Heart right ventricle (tissue), 16 donors: ENCODE measurements at regions not wholly inside any gene's neighbourhood (a gene's known extent, or its start where the extent isn't known, plus 50 kb on each side); places are given as distances from the start of the nearest gene placed in this dataset.

Experiments used
- ATAC-seq, 8 donors: fragments of 200-7000 bp; cut with Tn5 transposase; one replicate each; pipeline ENCODE4 v1.9.1; 2020; ENCODE audit warnings: mild to moderate bottlenecking in 8 of 8, moderate library complexity in 8 of 8, moderate number of reproducible peaks in 1 of 8
- DNase-seq, 2 donors: peaks; one replicate each; pipeline ENCODE4 v3.0.0-alpha.2; 2020
- H3K27ac ChIP-seq, 10 donors: fragments of 200-600 bp; sonication (generic) in 2 of 10; one replicate each; pipeline versions ENCODE4 v1.5.0 to v1.8.0; 2020 to 2022; ENCODE audit warnings: mild to moderate bottlenecking in 3 of 10
- H3K27me3 ChIP-seq, 7 donors: fragments of 200-600 bp; one replicate each; pipeline ENCODE4 v1.8.0; 2021 to 2022; ENCODE audit warnings: mild to moderate bottlenecking in 2 of 7
- H3K36me3 ChIP-seq, 9 donors: fragments of 200-600 bp; sonication (generic) in 1 of 9; one replicate each; pipeline versions ENCODE4 v1.5.0 to v1.8.0; 2020 to 2022; ENCODE audit warnings: mild to moderate bottlenecking in 2 of 9
- H3K4me1 ChIP-seq, 9 donors: fragments of 200-600 bp; sonication (generic) in 1 of 9; one replicate each; pipeline versions ENCODE4 v1.5.0 to v1.8.0; 2020 to 2022; ENCODE audit warnings: mild to moderate bottlenecking in 4 of 9
- H3K4me3 ChIP-seq, 10 donors: fragments of 200-600 bp; sonication (generic) in 2 of 10; one replicate each; pipeline versions ENCODE4 v1.5.0 to v1.8.0; 2020 to 2022; ENCODE audit warnings: mild to moderate bottlenecking in 7 of 10, moderate library complexity in 2 of 10
- H3K9me3 ChIP-seq, 11 donors: fragments of 200-600 bp in 10 of 11; sonication (generic) in 2 of 11; one replicate each; pipeline versions ENCODE4 v1.5.0 to v1.8.0; 2013 to 2022; ENCODE audit warnings: mild to moderate bottlenecking in 2 of 11, control low read depth in 1 of 11, moderate library complexity in 1 of 11
- WGBS, 2 donors: extraction: QIAGEN DNeasy Blood & Tissue Kit; methylation state at CpG; one replicate each; pipeline ENCODE4 v1.1.7; 2013; ENCODE audit warnings: inconsistent platforms in 1 of 2; 5-methylcytosine and 5-hydroxymethylcytosine counted together
- intact Hi-C, 10 donors: fragments of 100-400 bp; cut with DNase I; formaldehyde crosslinking; loops; one replicate each; pipeline versions ENCODE4 v1.11.1 to v1.14.2; 2022
- TF ChIP-seq, protein P1 (sequence below), 9 donors: fragments of 200-600 bp; sonication (generic) in 2 of 9; IDR thresholded peaks; one replicate each; pipeline versions ENCODE4 v1.5.0 to v1.8.0; 2021 to 2022; ENCODE audit warnings: antibody characterized with exemption in 9 of 9, mild to moderate bottlenecking in 5 of 9, moderate library complexity in 1 of 9
- donor health status: Arrhythmogenic right ventricular cardiomyopathy.
- donor health status: ischemic (EF 13 %, LVEDD 7.1; RV severe dilation, severe dysfunction).
- donor health status: healthy with polysubstance abuse.
- donor health status: DM: no; HTN: yes; CAD: no.
- donor health status: DM: no; HTN: no; CAD: no.
- donor health status: ischemic (EF 25% LVEDD 6.9; RV normal size, moderate dysfunction).
- donor health status: ischemic (EF 25% LVEDD 5.7; RV mildly dilated, moderate dysfunction).
- donor health status: healthy.
- donor health status: DM: yes; HTN: yes; CAD: no.
- donor health status: Ischemic cardiomyopathy.
- donor health status: ischemic (EF 35%, LVEDD 5.7; RV mildly dilated, moderate dysfunction).
- donor health status: nonischemic (EF 11% LVEDD 7.7; RV severe dilation, severe dysfunction).
- donor health status: DM: yes; HTN: yes; CAD: no.
- donor health status: PGD.
- donor health status: ischemic (EF 29% LVEDD 5.4; RV normal size, mild dysfunction).
- donor health status: nonischemic (EF 23%, LVEDD 6.1; RV moderate dilation, normal function).

DNA sequence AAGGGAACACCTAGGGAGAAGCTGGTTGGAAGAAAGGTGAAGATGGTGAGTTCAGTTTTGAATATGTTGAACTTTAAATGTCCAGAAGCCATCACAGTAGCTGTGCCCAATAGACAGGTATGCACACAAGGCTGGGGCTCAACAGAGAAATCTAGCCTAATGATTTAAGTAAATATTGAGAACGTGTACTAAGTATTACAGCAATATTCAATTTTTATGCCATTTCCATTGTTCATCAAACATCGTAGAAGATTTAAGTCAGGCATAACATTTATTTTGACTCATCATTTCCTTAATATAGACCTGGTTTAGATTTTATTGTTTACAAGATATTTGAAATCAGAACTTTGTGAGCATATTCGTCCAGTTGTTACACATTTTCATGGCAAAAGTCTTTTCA, 116.4 kb downstream of the HPGD start:
- DNase-seq (no peak), ATAC-seq (no peak)
- TF ChIP-seq, protein P1, sequence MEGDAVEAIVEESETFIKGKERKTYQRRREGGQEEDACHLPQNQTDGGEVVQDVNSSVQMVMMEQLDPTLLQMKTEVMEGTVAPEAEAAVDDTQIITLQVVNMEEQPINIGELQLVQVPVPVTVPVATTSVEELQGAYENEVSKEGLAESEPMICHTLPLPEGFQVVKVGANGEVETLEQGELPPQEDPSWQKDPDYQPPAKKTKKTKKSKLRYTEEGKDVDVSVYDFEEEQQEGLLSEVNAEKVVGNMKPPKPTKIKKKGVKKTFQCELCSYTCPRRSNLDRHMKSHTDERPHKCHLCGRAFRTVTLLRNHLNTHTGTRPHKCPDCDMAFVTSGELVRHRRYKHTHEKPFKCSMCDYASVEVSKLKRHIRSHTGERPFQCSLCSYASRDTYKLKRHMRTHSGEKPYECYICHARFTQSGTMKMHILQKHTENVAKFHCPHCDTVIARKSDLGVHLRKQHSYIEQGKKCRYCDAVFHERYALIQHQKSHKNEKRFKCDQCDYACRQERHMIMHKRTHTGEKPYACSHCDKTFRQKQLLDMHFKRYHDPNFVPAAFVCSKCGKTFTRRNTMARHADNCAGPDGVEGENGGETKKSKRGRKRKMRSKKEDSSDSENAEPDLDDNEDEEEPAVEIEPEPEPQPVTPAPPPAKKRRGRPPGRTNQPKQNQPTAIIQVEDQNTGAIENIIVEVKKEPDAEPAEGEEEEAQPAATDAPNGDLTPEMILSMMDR (IDR thresholded peaks at IDR 0.05) = no peak
- Histone ChIP-seq H3K9me3 (no peaks in the 10 kb centered on the region), H3K4me3 (no peak overlapping the region), H3K27me3 (no peaks in the 10 kb centered on the region), H3K36me3 (no peaks in the 10 kb centered on the region), H3K27ac (no peak overlapping the region), H3K4me1 (no peaks in the 10 kb centered on the region)
- WGBS, 2 donors = 82 to 92% methylated on average over 3 of the region's 3 CpGs
- intact Hi-C loops = no loop called here

DNA sequence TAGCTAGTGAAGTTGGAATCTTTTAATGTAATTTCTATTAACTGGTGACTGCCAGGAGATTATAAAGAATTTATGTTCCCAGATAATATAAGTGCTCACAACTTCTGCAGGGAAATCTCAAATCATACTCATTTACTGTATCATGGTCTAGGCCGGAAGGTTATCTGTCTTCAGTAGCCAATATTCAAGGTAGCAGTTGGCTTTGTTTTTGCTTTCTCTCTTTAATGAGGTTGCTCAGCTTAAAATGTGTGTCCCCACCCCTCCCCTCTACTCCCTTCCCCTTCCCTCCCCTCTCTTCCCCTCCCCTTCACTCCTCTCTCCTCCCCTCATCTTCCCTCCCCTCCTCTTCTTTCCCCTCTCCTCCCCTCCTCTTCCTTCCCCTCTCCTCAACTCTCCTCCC, 117.6 kb downstream of the HPGD start:
- Histone ChIP-seq H3K36me3 (no peaks in the 10 kb centered on the region), H3K4me1 (no peaks in the 10 kb centered on the region), H3K27ac (no peak overlapping the region), H3K27me3 (no peaks in the 10 kb centered on the region), H3K4me3 (no peak overlapping the region), H3K9me3 (no peaks in the 10 kb centered on the region)
- DNase-seq = no peak
- intact Hi-C loops = no loop called here
- no peak for ATAC-seq
- TF ChIP-seq, protein P1 (IDR thresholded peaks at IDR 0.05) = no peak
- WGBS, 2 donors = 79 to 83% methylated on average over 1 of the region's 1 CpG

DNA sequence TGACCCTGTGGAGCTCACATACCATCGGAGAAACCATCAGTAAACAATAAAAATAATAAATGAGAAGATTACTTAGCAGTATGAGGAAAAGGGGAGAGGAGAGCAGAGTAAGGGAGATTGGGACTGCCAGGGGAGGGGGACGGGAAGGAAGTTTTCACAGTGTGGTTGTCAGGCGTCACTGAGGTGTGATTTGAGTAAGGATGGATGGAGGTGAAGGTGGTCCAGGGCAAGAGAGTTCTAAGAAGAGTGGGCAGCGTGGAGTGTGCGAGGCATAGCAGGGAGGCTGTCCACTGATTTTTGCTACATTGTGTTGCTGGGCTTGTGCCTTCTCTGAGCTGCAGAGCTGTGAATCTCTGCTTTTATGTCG, 119.1 kb downstream of the HPGD start:
- no peak overlapping the region for H3K4me3 ChIP-seq
- intact Hi-C loops = no loop called here
- no peaks in the 10 kb centered on the region for H3K9me3 ChIP-seq
- H3K4me1 ChIP-seq = no peaks in the 10 kb centered on the region
- TF ChIP-seq, protein P1 (IDR thresholded peaks at IDR 0.05) = no peak
- DNase-seq (no peak), ATAC-seq (no peak)
- 59 to 61% methylated on average over 6 of the region's 6 CpGs for WGBS, 2 donors
- no peaks in the 10 kb centered on the region for H3K27me3 ChIP-seq
- no peak overlapping the region for H3K27ac ChIP-seq
- no peaks in the 10 kb centered on the region for H3K36me3 ChIP-seq

DNA sequence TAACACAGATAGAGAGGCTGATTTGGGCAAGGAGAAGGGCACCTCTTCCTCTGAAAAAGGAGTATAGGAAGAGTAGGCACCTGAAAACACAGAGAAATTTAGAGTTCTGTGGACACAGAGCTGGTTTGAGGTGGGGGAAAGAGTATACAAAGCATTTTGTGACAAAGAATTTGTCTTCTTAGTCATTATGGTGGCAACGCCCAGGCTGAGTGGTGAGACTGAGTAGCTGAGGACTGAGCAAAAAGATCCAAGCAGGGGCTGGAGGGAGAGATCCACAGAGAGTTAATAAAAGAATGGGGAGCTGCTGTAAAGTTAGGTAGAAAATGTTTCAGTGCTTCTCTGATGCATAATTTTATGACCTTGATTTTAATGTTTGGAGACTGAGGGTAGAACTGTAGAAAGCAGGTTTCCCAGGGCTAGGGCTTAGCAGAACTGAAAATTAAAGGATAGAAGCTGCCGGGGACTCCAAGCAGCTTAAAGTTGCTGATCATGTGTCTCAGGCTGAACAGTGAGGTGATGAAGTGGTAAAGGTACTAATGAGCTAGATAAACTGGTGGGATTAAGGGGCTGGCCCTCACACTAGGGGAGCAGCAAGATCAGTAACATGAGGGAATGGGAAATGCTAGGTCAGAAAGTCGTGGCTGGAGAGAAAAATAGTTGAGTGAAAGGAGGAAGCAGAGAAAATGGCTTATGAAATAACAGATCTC, 118.9 kb downstream of the CEP44 start:
- ATAC-seq = no peak
- Histone ChIP-seq H3K27me3 (no peaks in the 10 kb centered on the region), H3K4me1 (no peaks in the 10 kb centered on the region), H3K9me3 (no peaks in the 10 kb centered on the region), H3K4me3 (no peak overlapping the region), H3K36me3 (no peaks in the 10 kb centered on the region), H3K27ac (no peak overlapping the region)
- 51 to 54% methylated on average over 3 of the region's 3 CpGs for WGBS, 2 donors
- TF ChIP-seq, protein P1 (IDR thresholded peaks at IDR 0.05) = no peak
- DNase-seq = no peak
- intact Hi-C loops = no loop called here
